SKM-1 (cell line): ENCODE measurements at regions not wholly inside any gene's neighbourhood (a gene's known extent, or its start where the extent isn't known, plus 50 kb on each side); places are given as distances from the start of the nearest gene placed in this dataset.
"Not testable (repeated sequence)": the region's sequence is repeated elsewhere in the genome, so short reads cannot be mapped to it uniquely, and the experiment has no call there.

ENCODE experiments used
- DNase-seq: peaks from one replicate; lab custom pipeline; 2025; ENCODE audit not compliant: unreplicated experiment; lab: John Stamatoyannopoulos, UW

DNA sequence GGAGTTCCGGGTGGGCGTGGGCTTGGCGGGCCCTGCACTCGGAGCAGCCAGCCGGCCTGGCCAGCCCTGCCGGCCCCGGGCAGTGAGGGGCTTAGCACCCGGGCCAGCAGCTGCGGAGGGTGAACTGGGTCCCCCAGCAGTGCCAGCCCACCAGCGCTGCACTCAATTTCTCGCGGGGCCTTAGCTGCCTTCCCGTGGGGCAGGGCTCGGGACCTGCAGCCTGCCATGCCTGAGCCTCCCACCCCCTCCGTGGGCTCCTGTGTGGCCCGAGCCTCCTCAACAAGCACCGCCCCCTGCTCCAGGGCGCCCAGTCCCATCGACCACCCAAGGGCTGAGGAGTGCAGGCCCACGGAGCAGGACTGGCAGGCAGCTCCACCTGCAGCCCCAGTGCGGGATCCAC, 362.5 kb downstream of the TMEM167A start:
- not testable (repeated sequence) for DNase-seq

- DNase-seq: no peak
Observed at GRCh38 chr5:82713811-82714210, 363.4 kb downstream of the TMEM167A start.

- DNase-seq: no peak
Observed at GRCh38 chr5:82707741-82708140, 369.5 kb downstream of the TMEM167A start.

- no peak for DNase-seq
Observed at GRCh38 chr5:82704381-82704780, 372.8 kb downstream of the TMEM167A start.

DNA sequence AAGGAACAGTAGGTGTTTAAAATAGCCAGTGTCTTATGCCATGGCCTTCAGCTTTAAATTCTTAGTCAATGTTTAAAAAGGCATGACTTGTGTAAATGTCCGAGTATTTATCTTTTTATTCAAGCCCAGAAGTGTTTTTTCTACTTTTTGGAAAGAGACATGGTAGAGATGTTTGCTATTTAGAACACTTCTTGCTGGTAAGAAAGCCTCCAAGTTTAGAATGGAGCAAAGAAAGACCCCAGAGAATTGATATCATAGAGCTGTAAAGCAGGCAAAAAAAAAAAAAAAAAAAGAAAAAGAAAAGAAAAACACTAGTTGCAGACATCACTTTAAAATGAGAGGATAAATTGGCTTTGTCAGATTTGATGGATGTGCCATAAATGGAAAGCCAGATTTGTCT, 375.1 kb downstream of the TMEM167A start:
- no peak for DNase-seq

DNA sequence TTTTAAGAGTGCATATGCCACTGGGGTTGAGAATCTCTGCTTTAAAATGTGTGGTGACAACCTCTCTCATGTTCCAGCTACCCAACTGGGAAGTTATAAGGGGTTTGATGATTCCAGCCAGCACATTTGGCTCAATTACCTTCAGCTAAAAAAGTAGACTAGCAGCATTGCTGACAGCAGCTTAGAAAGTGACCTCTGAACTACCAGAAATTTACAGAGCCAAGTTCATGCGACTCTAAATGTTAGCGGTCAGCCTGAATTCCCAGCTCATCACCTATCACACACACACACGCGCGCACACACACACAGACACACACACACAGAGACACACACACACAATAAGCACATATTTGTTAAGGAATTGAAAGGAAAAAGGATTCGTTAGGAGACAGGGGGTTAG, 377.5 kb downstream of the TMEM167A start:
- no peak for DNase-seq

DNA sequence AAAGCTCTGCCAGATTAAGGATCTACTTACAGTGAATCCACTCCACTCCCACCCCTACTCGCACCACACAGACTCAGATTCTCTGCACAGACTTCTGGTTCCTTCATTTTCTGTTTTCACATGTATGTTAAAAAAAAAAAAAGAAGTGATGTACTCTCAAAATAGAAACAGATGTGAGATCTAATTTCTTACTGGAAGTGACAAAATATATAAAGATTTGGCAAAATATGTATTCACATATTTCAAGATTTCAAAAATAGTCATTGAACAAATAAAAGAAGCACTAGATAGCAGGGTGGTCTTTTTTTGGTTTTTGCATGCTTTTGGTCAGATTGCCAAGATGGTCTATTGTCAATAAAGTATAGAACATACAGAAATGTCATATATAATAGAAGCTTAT, 379.2 kb downstream of the TMEM167A start:
- no peak for DNase-seq

DNA sequence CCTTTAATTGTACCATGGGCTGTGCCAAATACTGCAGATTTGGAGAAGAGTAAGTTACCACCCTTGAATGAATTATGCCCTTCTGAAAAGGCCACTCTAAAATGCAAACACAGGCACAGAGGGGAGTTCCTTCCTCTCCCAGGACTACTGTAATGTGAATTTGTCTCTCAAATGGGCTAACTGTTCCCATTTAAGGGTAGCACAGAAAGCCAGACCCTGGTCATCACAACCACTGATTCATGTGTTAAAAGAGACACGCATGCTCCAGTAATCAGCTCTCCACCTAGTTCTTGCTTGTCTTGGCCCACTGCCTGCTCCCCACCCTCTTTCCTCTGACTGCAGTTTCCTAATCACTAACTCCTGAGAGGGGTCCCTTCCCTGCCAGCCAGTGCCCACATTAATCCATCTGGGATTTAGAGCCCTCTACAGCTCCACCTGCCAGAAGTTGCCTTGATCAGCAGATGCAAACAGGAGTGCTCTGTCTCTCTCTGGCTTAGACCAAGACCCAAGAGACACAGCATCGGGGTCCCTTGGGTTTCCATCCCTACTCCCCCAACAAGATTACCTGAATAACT, 382.4 kb downstream of the TMEM167A start:
- DNase-seq: no peak

DNA sequence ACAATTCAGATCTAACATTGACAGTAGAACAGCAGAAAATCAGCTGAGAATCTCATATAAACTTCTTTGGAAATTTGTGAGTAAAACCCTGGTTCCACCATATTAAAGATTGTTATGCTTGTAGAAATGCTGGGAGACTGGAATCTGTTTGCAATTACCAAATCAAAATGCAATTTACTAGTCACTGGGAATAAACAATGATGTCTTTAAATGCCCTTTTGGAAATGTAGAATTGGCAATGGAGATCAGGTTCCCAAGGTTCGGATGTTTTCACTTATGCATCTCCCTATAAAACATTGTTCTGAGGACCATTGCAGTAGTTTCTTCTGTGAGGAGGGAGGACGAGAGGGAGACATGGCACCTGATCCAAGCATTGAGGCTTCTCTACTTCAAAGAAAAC, 384.4 kb downstream of the TMEM167A start:
- no peak for DNase-seq

- no peak for DNase-seq
Observed at GRCh38 chr5:82684659-82685058, 392.5 kb downstream of the TMEM167A start.

DNA sequence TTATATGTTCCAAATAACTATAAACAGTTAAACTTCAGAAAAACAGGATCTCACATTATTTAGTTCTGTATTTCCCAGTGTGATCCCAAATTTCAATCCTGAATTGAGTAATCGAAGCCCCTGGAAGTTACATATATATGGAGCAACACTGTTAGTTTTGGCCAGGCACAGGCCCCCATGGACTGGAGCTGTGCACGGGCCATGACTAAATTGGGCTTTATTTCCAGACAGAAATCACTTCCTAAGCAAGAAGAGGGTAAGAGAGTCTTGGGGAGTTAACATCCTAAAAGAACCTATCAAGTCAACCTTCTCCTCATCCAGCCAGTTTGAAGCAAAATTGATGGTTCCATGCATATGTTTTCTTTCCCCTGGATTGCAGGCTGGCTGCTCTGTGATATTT, 393.0 kb downstream of the TMEM167A start:
- no peak for DNase-seq

- no peak for DNase-seq
Observed at GRCh38 chr5:82679660-82680059, 397.5 kb downstream of the TMEM167A start.

DNA sequence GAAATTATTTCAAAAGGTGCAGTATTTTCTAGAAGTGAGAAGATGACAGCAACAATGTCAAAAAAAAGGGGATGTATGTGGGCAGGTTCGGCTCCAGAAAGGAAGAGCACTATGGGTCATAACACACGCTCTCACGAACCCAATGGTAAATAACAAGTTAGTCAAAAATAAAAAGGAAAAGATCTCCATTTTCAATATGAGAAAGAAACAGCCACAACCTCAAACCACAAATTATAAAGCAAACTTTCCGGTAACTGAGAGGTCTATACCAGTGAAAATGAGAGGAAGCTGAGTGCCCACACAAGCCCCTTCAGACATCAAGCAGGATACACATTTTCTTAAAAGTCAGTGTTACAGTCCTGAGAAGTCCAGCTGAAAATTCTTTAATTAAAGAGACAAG, 398.5 kb upstream of the RPS23 start:
- no peak for DNase-seq

GRCh38 chr5:82674671-82675070, 396.5 kb upstream of the RPS23 start:
- no peak for DNase-seq

- DNase-seq: no peak
Observed at GRCh38 chr5:82673057-82673809, 395.1 kb upstream of the RPS23 start.

DNA sequence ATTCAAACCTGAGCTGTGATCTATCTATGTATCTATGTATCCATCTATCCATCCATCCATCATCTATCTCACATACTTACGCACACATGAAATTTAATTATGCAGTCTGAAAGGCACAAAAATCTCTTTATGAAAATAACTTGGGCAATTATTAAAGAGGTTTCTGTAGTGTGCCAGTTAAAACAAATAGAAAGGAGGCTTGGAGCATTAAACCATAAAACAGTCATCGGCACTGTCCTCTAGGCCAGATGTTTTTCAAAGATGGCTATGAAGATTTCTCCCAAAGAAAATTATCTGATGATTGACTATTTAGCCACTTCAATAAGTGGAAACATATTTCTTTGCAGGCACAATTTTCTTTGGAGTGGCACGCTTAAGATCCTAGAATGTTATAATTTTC, 392.5 kb upstream of the RPS23 start:
- no peak for DNase-seq

GRCh38 chr5:82669720-82670119, 391.6 kb upstream of the RPS23 start:
- DNase-seq: no peak

GRCh38 chr5:82666312-82666711, 388.2 kb upstream of the RPS23 start:
- DNase-seq: no peak

- DNase-seq: no peak
Observed at GRCh38 chr5:82664732-82665131, 386.6 kb upstream of the RPS23 start.

DNA sequence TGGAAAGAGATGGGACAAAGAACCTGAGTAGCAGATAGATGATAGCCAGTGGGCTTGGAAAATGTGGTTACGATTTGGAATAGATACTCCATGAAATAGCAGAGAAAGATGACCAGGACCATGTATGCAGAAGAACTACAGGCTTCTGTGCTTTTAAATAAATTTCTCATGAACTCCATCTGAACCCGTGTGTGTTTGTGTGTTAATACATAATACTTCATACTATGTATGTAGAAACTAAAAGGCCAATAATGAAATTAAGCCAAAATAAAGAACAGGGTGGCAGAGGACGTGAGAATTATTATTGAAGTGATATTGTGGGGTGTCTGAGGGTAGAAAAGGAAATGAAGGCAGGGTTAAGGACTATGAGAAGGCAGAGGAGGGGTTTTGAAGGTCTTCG, 385.1 kb upstream of the RPS23 start:
- DNase-seq: no peak

GRCh38 chr5:82662340-82662739, 384.2 kb upstream of the RPS23 start:
- no peak for DNase-seq

GRCh38 chr5:82661933-82662332, 383.8 kb upstream of the RPS23 start:
- DNase-seq: no peak

- DNase-seq: no peak
Observed at GRCh38 chr5:82661462-82661861, 383.3 kb upstream of the RPS23 start.
